Panc1 (cell line): ENCODE measurements at regions not wholly inside any gene's neighbourhood (a gene's known extent, or its start where the extent isn't known, plus 50 kb on each side); places are given as distances from the start of the nearest gene placed in this dataset.
A peak's percentile ranks its signal among the peaks of the same experiment; 100 is the strongest.

Experiments used
- ATAC-seq: fragments of 200-7000 bp; cut with Tn5 transposase; 2 replicates; pipeline ENCODE4 v1.9.1; 2020; ENCODE audit warnings: mild to moderate bottlenecking, moderate library complexity
- BruUV-seq: library from RNA; stranded (reverse); fragments of 400-500 nt; replicated peaks from 2 replicates; lab custom pipeline; 2021; lab: Mats Ljungman, UMichigan
- CTCF ChIA-PET: fragments of 300-600 bp; sonication (Branson Sonifier 250); formaldehyde crosslinking; loops from one replicate; lab custom pipeline; 2022; ENCODE audit warnings: antibody characterized with exemption; lab: Charles Lee
- POLR2A ChIA-PET: fragments of 300-600 bp; sonication (Branson Sonifier 250); formaldehyde crosslinking; loops from one replicate; lab custom pipeline; 2022; ENCODE audit warnings: antibody characterized with exemption; lab: Charles Lee
- DNase-seq: peaks from one replicate; pipeline ENCODE4 v3.0.0-alpha.2; 2010; ENCODE audit warnings: low read depth, low spot score
- H3K27ac ChIP-seq: 2 replicates; pipeline ENCODE4 v1.5.1; 2011; ENCODE audit warnings: mild to moderate bottlenecking, low read length, inconsistent platforms
- H3K27me3 ChIP-seq: fragments of 200-500 bp; sonication (Bioruptor generic); 2 replicates; pipeline ENCODE4 v1.6.0; 2014; ENCODE audit warnings: low read length, inconsistent platforms; ENCODE audit not compliant: control insufficient read depth, insufficient read depth
- H3K36me3 ChIP-seq: fragments of 200-500 bp; sonication (Bioruptor generic); 2 replicates; pipeline ENCODE4 v1.5.1; 2014; ENCODE audit warnings: inconsistent platforms, mild to moderate bottlenecking, low read length, moderate library complexity; ENCODE audit not compliant: control insufficient read depth, insufficient read depth
- H3K4me1 ChIP-seq: 2 replicates; pipeline ENCODE4 v1.5.1; 2011; ENCODE audit warnings: inconsistent platforms, mild to moderate bottlenecking, low read length, moderate library complexity; ENCODE audit not compliant: control insufficient read depth, insufficient read depth
- H3K4me3 ChIP-seq, 2 experiments: 2 replicates each; pipeline ENCODE4 v1.5.1; 2011 to 2012; ENCODE audit warnings: low read depth in 2 of 2, low read length in 2 of 2, mild to moderate bottlenecking in 2 of 2, inconsistent platforms in 1 of 2, moderate library complexity in 1 of 2
- H3K9me3 ChIP-seq: fragments of 200-500 bp; sonication (Bioruptor generic); 2 replicates; pipeline ENCODE4 v1.5.1; 2014; ENCODE audit warnings: low read depth, mild to moderate bottlenecking, inconsistent platforms, low read length, moderate library complexity; ENCODE audit not compliant: control insufficient read depth, insufficient read depth
- POLR2AphosphoS5 ChIP-seq: IDR thresholded peaks from 2 replicates; pipeline ENCODE4 v1.6.1; 2012; ENCODE audit warnings: mild to moderate bottlenecking, low read depth, low read length, moderate library complexity
- REST ChIP-seq, 2 experiments: IDR thresholded peaks; 2 replicates each; pipeline ENCODE4 v1.6.1; 2011 to 2012; ENCODE audit warnings: low read depth in 2 of 2, control low read depth in 1 of 2, low read length in 1 of 2, mild to moderate bottlenecking in 1 of 2, moderate library complexity in 1 of 2; ENCODE audit not compliant: insufficient read depth in 1 of 2
- SIN3A ChIP-seq: IDR thresholded peaks from 2 replicates; pipeline ENCODE4 v1.6.1; 2012; ENCODE audit warnings: low read depth, mild to moderate bottlenecking, low read length, moderate library complexity, borderline replicate concordance; ENCODE audit not compliant: insufficient read depth
- TCF7L2 ChIP-seq: IDR thresholded peaks from 2 replicates; pipeline ENCODE4 v1.6.1; 2011; ENCODE audit warnings: mild to moderate bottlenecking, low read depth, low read length, inconsistent platforms
- in situ Hi-C: cut with HindIII; loops from 2 replicates; pipeline ENCODE4 v1.10.0; 2016; ENCODE audit warnings: low sequenced_read_pairs, low pct_unique_long_range_greater_than_20kb
- intact Hi-C: fragments of 100-400 bp; cut with micrococcal nuclease; formaldehyde crosslinking; loops from one replicate; pipeline ENCODE4 v1.10.0; 2022; ENCODE audit not compliant: unreplicated experiment
- TF ChIP-seq, protein P1 (sequence below): fragments of 450-650 bp; IDR thresholded peaks from 2 replicates; pipeline ENCODE4 v1.5.1; 2017; ENCODE audit warnings: mild to moderate bottlenecking

GRCh38 chr7:19410106-19410505 is 264.9 kb upstream of the FERD3L start:
- peaks cover 6% of the 10 kb centered on the region; the same call in 1 of the 2 replicates for H3K9me3 ChIP-seq
- H3K4me1 ChIP-seq, result peaks cover 5% of the 10 kb centered on the region; the same call in 1 of the 2 replicates
- ChIA-PET POLR2A (no interaction called here), CTCF (no interaction called here)
- H3K4me3 ChIP-seq, result no peak overlapping the region
- intact Hi-C loops, result loop anchor here (10.0 kb wide), 1 partner anchor 255 kb away; no protein-coding TSS in a partner anchor
- no peak overlapping the region; the same call in 1 of the 2 replicates for H3K27ac ChIP-seq
- no peak for DNase-seq
- no peaks in the 10 kb centered on the region for H3K27me3 ChIP-seq
- no peaks in the 10 kb centered on the region for H3K36me3 ChIP-seq
- TF ChIP-seq TCF7L2, result no peak
- TF ChIP-seq, protein P1, sequence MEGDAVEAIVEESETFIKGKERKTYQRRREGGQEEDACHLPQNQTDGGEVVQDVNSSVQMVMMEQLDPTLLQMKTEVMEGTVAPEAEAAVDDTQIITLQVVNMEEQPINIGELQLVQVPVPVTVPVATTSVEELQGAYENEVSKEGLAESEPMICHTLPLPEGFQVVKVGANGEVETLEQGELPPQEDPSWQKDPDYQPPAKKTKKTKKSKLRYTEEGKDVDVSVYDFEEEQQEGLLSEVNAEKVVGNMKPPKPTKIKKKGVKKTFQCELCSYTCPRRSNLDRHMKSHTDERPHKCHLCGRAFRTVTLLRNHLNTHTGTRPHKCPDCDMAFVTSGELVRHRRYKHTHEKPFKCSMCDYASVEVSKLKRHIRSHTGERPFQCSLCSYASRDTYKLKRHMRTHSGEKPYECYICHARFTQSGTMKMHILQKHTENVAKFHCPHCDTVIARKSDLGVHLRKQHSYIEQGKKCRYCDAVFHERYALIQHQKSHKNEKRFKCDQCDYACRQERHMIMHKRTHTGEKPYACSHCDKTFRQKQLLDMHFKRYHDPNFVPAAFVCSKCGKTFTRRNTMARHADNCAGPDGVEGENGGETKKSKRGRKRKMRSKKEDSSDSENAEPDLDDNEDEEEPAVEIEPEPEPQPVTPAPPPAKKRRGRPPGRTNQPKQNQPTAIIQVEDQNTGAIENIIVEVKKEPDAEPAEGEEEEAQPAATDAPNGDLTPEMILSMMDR, result no peak
- no peak for TF ChIP-seq REST (IDR thresholded peaks at IDR 0.05; ENCODE audit: insufficient read depth in 1 of 2, low read depth in 2 of 2, low read length in 1 of 2)
- no peak for TF ChIP-seq POLR2AphosphoS5
- no peak for TF ChIP-seq SIN3A
- in situ Hi-C loops, result no loop called here
- no TSS peak for BruUV-seq
- ATAC-seq, result no peak

GRCh38 chr7:19408706-19409220 is 263.5 kb upstream of the FERD3L start:
- no peak for TF ChIP-seq POLR2AphosphoS5
- no peak for TF ChIP-seq REST (IDR thresholded peaks at IDR 0.05; ENCODE audit: insufficient read depth in 1 of 2, low read depth in 2 of 2, low read length in 1 of 2)
- no peak for TF ChIP-seq SIN3A
- no peak for TF ChIP-seq TCF7L2
- TF ChIP-seq, protein P1, result no peak
- H3K4me3 ChIP-seq, result no peak overlapping the region
- BruUV-seq, result no TSS peak
- peaks cover 5% of the 10 kb centered on the region; the same call in 1 of the 2 replicates for H3K4me1 ChIP-seq
- intact Hi-C loops, result no loop called here
- ChIA-PET POLR2A (no interaction called here), CTCF (no interaction called here)
- in situ Hi-C loops, result no loop called here
- H3K27ac ChIP-seq, result peak overlapping the region; percentile 65; the same call in 1 of the 2 replicates
- H3K9me3 ChIP-seq, result peaks cover 6% of the 10 kb centered on the region; the same call in 1 of the 2 replicates
- no peak for DNase-seq
- no peak for ATAC-seq
- no peaks in the 10 kb centered on the region for H3K36me3 ChIP-seq
- no peaks in the 10 kb centered on the region for H3K27me3 ChIP-seq
